IPS DF 19.7 (cell line): ENCODE measurements at regions not wholly inside any gene's neighbourhood (a gene's known extent, or its start where the extent isn't known, plus 50 kb on each side); places are given as distances from the start of the nearest gene placed in this dataset.
"Not testable (repeated sequence)": the region's sequence is repeated elsewhere in the genome, so short reads cannot be mapped to it uniquely, and the experiment has no call there.

Source experiments
- DNase-seq: peaks from one replicate; pipeline ENCODE4 v3.0.0-alpha.2; 2013; ENCODE audit warnings: low read depth, low spot score

- DNase-seq, result no peak
These were observed 285.8 kb downstream of the C1D start for GRCh38 chr2:67777010-67777409.

- no peak for DNase-seq
These were observed 284.9 kb downstream of the C1D start for GRCh38 chr2:67777836-67778429.

GRCh38 chr2:67780841-67781240, 282.0 kb downstream of the C1D start:
- DNase-seq, result not testable (repeated sequence)

- DNase-seq, result no peak
These were observed 280.4 kb downstream of the C1D start for GRCh38 chr2:67782443-67782842.

GRCh38 chr2:67783026-67783425, 279.8 kb downstream of the C1D start:
- no peak for DNase-seq

GRCh38 chr2:67790622-67791021, 272.2 kb downstream of the C1D start:
- no peak for DNase-seq

GRCh38 chr2:67792191-67792590, 270.6 kb downstream of the C1D start:
- no peak for DNase-seq

GRCh38 chr2:67792681-67793091, 270.1 kb downstream of the C1D start:
- no peak for DNase-seq

GRCh38 chr2:67797801-67798540, 264.8 kb downstream of the C1D start:
- no peak for DNase-seq

GRCh38 chr2:67798541-67799160, 264.2 kb downstream of the C1D start:
- no peak for DNase-seq

- DNase-seq, result no peak
These were observed 262.9 kb downstream of the C1D start for GRCh38 chr2:67799886-67800285.

GRCh38 chr2:67802291-67802690, 260.5 kb downstream of the C1D start:
- DNase-seq, result no peak

GRCh38 chr2:67802824-67803223, 260.0 kb downstream of the C1D start:
- no peak for DNase-seq

GRCh38 chr2:67806816-67807215, 256.0 kb downstream of the C1D start:
- DNase-seq, result no peak

- DNase-seq, result no peak
These were observed 254.7 kb downstream of the C1D start for GRCh38 chr2:67808112-67808511.

- no peak for DNase-seq
These were observed 250.1 kb downstream of the C1D start for GRCh38 chr2:67812682-67813081.

- no peak for DNase-seq
These were observed 239.1 kb downstream of the C1D start for GRCh38 chr2:67823726-67824125.

- no peak for DNase-seq
These were observed 238.6 kb downstream of the C1D start for GRCh38 chr2:67824186-67824585.

GRCh38 chr2:67825476-67825875, 237.3 kb downstream of the C1D start:
- DNase-seq, result no peak

GRCh38 chr2:67828066-67828465, 234.7 kb downstream of the C1D start:
- DNase-seq, result no peak

GRCh38 chr2:67829470-67829869, 233.3 kb downstream of the C1D start:
- DNase-seq, result no peak

GRCh38 chr2:67833632-67834031, 229.2 kb downstream of the C1D start:
- no peak for DNase-seq

- DNase-seq, result no peak
These were observed 228.3 kb downstream of the C1D start for GRCh38 chr2:67834482-67834881.
